ENCODE measurements at regions not wholly inside any gene's neighbourhood (a gene's known extent, or its start where the extent isn't known, plus 50 kb on each side); places are given as distances from the start of the nearest gene placed in this dataset. TPM values are rescaled to one million over a fixed set of nuclear protein-coding genes. Genes with fewer than 3 reads are reported as not detected.

DNA sequence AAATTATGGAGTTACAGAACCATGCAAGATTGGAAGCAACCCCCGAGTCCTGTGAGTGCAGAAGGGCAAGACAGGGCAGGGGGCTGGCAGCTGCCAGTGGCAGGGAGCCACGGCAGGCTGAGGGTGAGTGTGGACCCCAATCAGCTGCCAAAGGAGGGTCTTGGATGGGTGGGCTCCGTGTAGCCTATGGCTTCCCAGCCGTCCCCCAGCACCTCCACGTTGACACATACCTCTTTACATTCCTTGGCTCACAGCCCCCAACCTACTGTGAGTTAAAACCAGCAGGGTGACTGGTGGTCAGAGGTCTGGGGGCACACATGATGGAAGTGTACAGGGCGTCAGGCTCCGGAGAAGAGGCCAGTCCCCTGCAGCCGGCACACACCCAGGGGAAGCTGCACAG lies 60.9 kb upstream of the SALL3 start:
- DNase-seq = no peak

DNA sequence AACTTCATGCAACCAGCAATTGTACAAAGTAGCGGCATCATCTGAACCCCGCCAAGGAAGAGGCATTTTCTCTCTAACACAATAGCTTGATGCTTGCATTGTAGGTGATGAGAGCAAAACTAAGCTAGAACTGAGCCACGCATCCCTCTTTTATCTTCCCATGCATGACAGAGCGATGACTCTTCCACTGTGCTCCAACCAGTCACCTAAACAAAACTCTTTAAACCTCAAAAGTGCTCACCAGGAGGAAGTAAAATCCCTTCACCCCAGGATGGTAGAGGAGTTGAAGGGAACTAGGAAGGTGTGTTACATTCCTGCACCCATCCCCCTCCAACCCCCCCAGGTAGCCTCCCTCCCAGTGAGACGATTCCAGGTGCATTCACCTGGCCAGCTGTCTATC lies 59.7 kb upstream of the SALL3 start:
- no peak for DNase-seq

GRCh38 chr18:78920456-78921138 lies 59.0 kb upstream of the SALL3 start:
- no peak for DNase-seq

- no peak for DNase-seq
These were observed 56.8 kb upstream of the SALL3 start for GRCh38 chr18:78922856-78923255.

- DNase-seq = no peak
These were observed 55.3 kb upstream of the SALL3 start for GRCh38 chr18:78924301-78924700.

DNA sequence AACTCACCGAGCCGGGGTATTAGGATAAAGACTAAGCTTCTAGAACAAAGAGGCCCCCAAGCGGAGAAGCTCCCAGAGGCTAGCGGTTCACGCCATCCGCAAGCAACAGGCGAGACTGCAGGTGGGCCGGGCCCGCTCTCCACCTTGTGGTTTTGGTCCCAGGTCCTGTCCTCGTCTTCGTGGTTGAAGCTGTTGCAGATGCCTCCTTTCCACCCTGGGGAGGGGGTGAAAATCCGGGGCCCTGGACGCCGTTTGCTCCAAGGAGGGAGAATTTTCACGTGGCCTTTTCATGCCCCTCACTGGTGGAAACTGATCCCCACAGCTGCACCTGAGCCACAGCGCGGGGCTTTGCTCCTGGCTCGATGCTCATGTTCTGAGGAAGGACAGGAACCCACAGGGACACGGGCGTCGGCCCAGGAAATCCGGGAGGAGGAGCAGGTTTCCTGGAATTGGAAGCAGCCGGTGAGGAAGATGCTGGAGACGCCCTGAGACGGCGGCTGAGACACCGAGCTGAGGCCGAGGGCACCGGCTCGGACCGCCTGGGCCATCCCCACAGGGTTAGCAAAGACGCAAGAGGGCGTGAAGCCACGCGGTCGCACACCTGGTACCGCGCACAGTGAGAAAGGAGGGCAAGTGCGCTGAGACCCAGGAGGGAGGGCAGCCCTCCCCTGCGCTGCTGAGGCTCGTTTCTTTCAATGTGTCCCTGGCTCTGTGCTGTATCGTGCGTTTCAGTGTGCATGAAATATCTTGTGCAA lies 54.7 kb upstream of the SALL3 start:
- no peak for DNase-seq

- no peak for DNase-seq
These were observed 53.9 kb upstream of the SALL3 start for GRCh38 chr18:78925557-78926242.

- no peak for DNase-seq
These were observed 53.4 kb upstream of the SALL3 start for GRCh38 chr18:78926243-78926615.

DNA sequence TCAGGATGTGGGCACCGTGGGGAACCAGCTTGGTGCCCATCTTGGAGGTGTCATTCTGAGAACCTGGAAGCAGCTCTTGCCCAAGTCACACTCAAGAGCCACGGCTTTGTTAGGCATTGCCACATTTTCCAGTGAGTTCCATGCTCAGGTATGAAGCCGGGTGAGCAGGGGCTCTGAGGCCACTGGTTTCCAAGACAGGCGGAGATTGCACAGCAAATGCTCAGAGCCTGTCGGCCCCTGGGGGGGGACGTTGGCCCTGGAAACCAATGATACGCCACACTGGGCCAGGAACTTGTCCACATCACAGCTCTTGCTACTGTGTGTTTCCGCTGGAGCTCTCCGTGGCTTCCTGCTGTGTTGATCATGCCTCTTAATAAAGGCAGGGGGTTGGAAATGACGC lies 52.5 kb upstream of the SALL3 start:
- DNase-seq = no peak

DNA sequence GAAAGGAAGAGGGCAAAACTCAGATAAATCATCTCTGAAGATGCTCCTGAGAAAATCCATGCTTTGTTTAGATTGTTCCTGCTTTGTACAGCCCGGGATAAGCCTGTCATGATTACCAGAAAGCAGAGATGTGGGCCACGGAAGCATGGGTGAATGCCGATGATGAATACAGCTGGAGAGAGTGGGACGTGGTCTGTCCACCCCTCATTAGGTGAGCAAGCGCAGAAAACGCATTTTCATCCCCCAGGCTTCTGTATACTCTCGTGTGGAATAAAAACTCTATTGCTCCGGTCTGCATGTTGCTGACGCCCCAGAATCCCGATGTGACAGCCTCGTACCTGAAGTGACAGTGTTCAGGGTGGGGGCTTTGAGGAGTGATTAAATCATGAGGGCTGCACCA lies 52.0 kb upstream of the SALL3 start:
- no peak for DNase-seq

DNA sequence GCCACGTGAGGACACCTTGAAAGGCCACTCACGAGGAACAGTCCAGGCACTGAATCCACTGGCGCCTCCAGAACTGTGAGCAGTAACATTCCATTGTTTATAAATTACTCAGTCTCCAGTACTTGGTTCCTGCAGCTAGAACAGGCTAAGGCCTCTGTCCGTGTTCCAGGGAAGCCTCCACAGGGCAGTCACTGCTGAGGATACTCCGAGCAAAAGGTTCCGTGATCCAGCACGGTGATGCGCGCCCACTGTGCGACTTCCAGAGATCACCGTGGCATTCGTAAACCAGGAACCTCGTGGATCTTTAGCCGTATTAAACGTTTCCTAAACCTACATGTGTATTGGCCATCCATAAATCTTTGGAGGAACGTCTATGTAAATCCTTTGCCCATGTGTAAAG lies 51.5 kb upstream of the SALL3 start:
- DNase-seq = no peak

- no peak for DNase-seq
These were observed 50.1 kb upstream of the SALL3 start for GRCh38 chr18:78929516-78929915.

Small RNA genes lying in the stretch of these regions (small RNA-seq; reads per million reads assigned to genes)
- gene RF00019 (not detected), gene RF00402 (not detected), gene RNA5SP461 (not detected), gene RNU6-655P (not detected)

All from occipital lobe (tissue), 2 donors.